ENCODE measurements at regions not wholly inside any gene's neighbourhood (a gene's known extent, or its start where the extent isn't known, plus 50 kb on each side); places are given as distances from the start of the nearest gene placed in this dataset.

- DNase-seq = no peak
Measured at GRCh38 chr12:34348836-34349672, 326.8 kb downstream of the ALG10 start.

- no peak for DNase-seq
Measured at GRCh38 chr12:34349673-34349961, 327.3 kb downstream of the ALG10 start.

- DNase-seq = no peak
Measured at GRCh38 chr12:34350092-34351041, 328.1 kb downstream of the ALG10 start.

DNA sequence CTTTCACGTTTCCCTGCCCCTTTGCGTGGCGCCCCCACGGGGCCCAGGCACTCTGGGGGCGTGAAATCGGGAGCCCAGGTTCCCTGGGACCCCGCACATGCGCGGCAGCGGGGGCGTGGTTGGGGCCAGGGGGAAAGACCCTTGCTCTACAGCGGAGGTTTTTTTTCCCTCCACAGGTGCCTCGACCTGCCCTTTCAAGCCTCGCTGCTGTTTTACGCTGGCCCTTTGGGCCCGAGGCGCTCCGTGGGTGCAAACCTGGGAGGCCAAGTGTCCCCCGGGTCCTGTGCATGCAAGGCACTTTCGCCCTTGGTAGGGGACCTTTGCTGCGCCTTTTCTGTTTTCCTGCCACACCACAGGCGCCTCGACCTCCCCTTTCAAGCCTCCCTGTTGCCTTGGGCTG, 329.8 kb downstream of the ALG10 start:
- DNase-seq = no peak

GRCh38 chr12:34354239-34355200, 332.2 kb downstream of the ALG10 start:
- DNase-seq = no peak

DNA sequence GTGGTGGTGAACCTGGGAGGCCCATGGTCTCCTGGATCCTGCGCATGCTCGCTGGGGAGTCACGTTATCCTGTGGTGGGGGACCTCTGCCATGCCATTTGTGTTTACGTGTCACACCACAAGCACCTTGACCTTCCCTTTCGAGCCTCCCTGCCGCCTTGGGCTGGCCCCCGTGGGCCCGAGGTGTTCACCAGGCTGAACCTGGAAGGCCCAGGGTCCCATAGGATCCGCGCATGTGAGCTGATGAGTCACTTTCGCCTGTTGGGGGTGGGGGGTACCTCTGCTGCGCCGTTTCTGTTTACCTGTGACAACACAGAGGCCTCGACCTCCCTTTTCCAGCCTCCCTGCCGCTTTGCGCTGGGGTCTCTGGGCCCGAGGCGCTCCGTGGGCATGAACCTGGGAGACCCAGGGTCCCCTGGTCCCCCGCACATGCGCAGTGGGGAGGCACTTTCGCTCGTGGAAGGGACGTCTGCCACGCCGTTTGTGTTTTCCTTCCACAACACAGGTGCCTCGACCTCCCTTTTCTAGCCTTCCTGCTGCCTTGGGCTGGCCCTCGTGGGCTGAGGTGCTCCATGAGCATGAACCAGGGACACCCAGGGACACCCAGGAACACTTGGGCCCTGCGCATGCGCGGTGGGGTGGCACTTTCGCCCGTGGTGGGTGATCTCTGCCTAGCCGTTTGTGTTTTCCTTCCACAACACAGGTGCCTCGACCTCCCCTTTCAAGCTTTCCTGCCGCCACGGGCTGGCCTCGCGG, 334.1 kb downstream of the ALG10 start:
- no peak for DNase-seq

DNA sequence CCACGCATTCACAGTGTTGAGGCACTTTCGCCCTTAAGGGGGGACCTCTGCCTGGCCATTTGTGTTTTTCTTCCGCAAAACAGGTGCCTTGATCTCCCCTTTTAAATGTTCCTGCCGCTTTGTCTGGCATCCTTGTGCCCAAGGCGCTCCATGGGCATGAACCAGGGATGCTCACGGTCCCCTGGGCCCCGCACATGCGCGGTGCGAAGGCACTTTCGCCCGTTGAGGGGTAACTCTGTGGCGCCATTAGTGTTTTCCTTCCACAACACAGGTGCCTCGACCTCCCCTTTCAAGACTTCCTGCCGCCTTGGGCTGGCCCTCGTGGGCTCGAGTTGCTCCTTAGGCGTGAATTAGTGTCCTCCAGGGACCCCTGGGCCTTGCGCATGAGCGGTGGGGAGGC, 335.5 kb downstream of the ALG10 start:
- no peak for DNase-seq

- no peak for DNase-seq
Measured at GRCh38 chr12:34358198-34358597, 335.9 kb downstream of the ALG10 start.

DNA sequence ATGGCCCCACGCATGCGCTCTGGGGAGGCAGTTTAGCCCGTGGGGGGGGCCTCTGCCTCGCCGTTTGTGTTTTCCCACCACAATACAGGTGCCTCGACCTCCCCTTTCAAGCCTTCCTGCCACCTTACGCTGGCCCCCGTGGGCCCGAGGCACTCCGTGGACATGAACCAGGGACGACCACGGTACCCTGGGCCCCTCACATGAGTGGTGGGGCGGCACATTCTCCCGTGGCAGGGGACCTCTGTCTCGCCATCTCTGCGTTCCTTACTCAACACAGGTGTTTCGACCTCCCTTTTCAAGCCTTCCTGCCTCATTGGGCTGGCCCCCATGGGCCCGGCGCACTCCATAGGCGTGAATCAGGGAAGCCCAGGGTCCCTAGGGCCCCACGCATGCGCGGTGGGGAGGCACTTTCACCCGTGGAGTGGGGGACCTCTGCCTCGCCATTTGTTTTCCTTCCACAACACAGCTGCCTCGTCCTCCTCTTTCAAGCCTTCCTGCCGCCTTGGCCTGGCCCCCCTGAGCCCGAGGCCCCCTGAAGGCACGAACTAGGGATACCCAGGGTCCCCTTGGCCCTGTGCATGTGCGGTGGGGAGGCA, 339.5 kb downstream of the ALG10 start:
- DNase-seq = no peak

GRCh38 chr12:34363050-34363673, 340.9 kb downstream of the ALG10 start:
- DNase-seq = no peak

DNA sequence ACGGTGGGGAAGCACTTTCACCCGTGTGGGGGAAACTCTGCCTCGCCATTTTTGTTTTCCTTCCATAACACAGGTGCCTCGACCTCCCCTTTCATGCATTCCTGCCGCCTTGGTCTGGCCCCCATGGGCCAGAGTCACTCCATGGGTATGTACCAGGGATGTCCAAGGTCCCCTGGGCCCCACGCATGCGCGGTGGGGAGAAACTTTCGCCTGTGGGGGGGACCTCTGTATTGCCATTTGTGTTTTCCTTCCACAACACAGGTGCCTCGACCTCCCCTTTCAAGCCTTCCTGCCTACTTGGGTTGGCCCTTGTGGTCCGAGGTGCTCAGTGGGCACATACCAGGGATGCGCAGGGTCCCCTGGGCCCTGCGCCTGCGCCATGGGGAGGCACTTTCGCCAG, 345.8 kb downstream of the ALG10 start:
- no peak for DNase-seq

- DNase-seq = no peak
Measured at GRCh38 chr12:34371050-34371449, 348.8 kb downstream of the ALG10 start.

DNA sequence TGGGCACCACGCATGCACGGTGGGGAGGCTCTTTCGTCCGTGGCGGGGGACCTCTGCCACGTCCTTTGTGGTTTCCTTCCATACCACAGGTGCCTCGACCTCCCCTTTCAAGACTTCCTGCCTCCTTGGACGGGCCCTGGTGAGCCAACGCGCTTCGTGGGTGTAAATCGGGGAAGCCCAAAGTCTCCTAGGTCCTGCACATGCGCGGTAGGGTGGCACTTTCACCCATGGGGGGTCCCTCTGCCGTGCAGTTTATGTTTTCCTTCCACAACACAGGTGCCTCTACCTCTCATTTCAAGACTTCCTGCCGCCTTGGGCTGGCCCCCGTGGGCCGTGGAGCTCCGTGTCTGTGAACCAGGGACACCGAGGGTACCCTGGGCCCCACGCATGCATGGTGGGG, 349.7 kb downstream of the ALG10 start:
- DNase-seq = no peak

DNA sequence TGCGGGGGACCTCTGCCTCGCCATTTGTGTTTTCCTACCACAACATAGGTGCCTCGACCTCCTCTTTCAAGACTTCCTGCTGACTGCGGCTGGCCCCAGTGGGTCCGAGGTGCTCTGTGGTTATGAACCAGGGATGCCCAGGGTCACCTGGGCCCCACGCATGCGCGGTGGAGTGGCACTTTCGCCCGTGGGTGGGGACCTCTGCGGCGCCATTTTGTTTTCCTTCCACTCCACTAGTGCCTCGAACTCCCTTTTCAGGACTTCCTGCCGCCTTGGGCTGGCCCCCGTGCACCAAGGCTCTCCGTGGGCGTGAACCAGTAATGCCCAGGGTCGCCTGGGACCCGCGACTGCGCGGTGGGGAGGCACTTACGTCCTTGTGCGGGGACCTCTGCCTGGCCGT, 351.6 kb downstream of the ALG10 start:
- no peak for DNase-seq

DNA sequence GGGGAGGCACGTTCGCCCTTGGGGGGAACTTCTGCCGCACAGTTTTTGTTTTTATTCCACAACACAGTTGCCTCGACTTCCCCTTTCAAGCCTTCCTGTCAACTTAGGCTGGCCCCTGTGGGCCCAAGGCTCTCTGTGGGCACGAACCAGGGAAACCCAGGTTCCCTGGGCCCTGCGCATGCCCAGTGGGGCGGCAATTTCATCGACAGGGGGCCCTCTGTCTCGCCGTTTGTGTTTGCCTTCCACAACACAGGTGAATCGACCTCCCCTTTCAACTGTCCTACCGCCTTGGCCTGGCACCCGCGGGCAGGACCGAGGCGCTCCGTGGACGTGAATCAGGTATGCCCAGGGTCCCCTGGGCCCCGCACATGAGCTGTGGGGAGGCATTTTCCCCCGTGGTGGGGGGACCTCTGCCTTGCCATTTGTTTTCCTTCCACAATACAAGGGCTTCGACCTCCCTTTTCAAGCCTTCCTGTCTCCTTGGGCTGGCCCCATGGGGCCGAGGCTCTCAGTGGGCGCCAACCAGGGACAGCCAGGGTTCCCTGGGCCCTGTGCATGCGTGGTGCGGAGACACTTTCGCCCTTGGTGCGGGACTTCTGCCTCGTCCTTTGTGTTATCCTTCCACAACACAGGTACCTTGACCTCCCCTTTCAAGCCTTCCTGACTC, 354.0 kb downstream of the ALG10 start:
- no peak for DNase-seq

DNA sequence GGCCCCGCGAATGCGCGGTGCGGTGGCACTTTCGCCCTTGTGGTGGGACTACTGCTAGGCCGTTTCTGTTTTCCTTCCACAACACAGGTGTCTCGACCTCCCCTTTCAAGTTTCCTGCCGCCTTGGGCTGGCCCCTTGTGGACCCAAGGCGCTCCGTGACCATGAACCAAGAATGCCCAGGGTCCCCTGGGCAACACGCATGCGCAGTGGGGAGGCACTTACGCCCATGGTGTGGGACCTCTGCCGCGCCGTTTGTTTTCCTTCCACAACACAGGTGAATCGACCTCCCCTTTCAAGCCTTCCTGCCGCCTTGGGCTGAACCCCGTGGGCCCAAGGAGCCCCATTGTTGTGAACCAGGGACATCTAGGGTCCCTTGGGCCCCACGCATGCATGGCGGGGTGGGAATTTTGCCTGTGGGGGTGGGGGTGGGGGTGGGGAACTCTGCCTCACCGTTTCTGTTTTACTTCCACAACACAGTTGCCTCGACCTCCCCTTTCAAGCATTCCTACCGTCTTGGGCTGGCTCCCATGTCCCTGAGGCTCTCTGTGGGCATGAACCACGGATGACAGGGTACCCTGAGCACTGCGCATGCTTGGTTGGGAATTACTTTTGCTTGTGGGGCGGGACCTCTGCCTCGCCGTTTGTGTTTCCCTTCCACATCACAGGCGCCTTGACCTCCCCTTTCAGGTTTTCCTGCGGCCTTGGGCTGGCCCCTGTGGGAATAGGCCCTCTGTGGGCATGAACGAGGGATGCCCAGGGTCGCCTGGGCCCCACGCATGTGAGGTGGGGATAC, 355.1 kb downstream of the ALG10 start:
- DNase-seq = no peak

DNA sequence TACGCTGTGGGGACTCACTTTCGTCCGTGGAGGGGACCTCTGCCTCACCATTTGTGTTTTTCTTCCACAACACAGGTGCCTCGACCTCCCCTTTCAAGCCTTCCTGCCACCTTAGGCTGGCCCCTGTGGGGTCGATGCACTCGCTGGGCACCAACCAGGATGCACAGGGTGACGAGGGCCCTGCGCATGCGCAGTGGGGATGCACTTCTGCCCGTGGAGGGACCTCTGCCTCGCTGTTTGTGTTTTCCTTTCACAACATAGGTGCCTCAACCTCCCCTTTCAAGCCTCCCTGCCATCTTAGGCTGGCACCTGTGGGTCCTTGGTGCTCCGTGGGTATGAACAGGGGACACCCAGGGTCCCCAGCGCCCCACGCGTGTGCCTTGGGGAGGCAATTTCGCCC, 356.8 kb downstream of the ALG10 start:
- DNase-seq = no peak

DNA sequence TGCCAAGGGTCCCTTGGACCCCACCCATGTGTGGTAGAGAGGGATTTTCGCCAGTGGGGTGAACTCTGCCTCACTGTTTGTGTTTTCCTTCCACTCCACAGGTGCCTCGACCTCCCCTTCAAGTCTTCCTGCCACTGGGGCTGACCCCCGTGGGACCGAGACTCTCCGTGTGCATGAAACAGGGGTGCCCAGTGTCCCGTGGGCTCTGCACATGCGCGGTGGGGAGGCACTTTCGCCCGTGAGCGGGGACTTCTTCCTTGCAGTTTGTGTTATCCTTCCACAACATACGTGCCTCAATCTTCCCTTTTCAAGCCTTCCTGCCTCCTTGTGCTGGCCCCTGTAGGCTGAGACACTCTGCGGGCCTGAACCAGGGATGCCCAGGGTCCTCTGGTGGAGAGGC, 362.4 kb downstream of the ALG10 start:
- DNase-seq = no peak

- no peak for DNase-seq
Measured at GRCh38 chr12:34386016-34386415, 363.7 kb downstream of the ALG10 start.

All from inflammatory macrophage treated with lipopolysaccharide for 4 hours (primary cell).